HG02763 (cell line): ENCODE measurements at regions not wholly inside any gene's neighbourhood (a gene's known extent, or its start where the extent isn't known, plus 50 kb on each side); places are given as distances from the start of the nearest gene placed in this dataset.

Experiments
- ATAC-seq: cut with Tn5 transposase; IDR thresholded peaks from one replicate; pipeline ENCODE4 v1.9.1; 2021; ENCODE audit warnings: mild to moderate bottlenecking, moderate library complexity; ENCODE audit not compliant: unreplicated experiment

DNA sequence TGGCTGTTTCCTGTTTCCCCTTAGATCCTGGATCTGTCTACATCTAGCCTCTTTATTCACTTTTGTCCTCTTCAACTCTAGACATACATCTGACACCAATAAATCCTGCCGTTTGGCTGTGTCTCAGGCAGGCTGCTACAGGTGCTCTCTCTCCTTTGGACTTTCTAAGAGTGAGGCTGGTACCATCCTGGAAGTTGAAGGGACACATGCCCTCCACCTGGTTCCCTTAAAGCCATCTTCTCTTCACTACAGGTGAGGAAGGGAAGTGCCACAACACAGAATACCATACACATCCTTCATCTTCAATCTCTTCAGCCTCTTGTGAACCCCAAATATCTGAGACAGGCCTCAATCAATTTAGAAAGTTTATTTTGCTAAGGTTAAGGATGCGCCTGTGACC is 137.9 kb downstream of the BACH1 start:
- ATAC-seq, result no peak

DNA sequence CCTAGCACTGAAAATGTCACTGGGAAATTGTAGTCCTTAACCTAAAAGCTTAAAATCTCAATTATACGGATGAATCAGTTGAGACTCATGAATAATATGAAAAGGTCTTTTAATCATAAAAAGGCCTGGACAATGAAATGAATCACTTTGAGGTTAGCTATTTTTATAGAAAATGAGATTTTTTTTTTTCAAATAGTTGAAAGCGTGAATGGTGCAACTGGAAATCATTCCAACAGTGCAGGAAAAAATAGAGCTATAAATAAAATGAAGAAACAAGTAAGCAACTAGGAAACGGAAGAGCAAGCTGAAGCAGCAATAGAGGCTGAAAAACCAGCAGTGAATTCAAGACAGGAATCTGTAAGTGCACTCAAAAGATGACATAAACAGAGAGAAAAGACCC is 142.9 kb downstream of the BACH1 start:
- no peak for ATAC-seq

DNA sequence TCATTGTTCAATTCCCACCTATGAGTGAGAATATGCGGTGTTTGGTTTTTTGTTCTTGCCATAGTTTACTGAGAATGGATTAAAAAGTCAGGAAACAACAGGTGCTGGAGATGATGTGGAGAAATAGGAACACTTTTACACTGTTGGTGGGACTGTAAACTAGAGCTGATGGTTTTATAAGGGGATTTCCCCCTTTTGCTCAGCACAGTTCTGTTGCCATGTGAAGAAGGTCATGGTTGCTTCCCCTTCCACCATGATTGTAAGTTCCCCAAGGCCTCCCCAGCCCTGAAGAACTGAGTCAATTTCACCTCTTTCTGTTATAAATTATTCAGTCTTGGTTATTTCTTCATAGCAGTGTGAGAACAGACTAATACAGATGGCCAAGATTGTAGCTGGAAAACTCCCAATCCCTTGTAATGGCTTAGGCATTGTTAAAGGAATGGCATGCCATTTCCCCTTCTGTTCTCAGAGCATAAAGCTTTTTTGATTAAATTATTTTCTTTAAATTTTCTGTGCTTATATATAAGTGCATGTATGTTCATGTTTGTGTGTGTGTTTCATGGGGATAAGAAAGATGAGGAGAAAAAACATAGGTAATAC is 144.8 kb downstream of the BACH1 start:
- no peak for ATAC-seq

DNA sequence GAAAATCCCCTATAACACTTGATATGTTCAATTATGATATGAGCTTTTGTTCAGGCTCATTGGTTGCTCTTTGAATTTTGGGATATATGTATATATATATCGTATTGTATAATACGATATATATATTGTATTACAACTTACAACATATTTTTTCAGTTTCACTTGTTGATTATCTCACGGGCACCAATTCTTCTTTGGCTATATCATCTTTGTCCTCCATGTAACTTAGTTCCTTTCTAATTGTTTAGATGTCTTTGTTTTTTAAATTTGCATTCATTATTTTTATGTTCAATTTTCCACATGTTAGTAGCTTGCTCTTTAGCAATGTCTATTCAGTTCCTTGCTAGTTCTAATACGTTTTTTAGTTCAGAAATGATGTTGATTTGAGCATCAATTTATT is 150.0 kb downstream of the BACH1 start:
- no peak for ATAC-seq

DNA sequence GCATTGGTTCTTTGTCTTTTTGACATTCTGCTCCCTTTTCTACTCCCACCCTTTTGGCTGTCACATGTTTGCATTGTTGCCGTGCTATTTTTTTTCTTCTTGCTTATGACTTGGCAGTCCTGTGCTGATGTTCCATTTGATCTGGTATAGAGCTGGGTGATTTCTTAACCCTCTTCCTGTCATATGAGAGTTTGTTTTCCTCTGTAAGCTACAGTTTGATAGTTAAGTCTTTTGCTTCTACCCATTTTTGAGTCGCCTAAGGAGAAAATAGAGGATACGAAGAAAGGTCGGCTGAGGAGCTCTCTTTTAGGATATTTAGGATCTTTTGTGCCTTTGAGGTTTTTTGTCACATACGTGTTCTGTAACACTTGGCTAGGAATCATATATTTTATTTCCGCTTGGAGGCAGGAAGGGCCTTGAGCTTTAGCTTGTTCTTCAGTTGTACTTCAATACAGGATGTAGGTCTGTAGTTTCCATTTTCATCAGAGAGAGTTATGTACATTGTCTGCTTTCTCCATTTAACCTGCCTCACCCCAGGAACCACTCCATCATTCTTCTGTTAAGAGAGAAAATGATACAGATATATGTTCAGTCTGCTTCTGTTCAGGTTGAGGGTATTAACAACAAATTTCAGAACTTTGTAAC is 150.7 kb downstream of the BACH1 start:
- no peak for ATAC-seq

DNA sequence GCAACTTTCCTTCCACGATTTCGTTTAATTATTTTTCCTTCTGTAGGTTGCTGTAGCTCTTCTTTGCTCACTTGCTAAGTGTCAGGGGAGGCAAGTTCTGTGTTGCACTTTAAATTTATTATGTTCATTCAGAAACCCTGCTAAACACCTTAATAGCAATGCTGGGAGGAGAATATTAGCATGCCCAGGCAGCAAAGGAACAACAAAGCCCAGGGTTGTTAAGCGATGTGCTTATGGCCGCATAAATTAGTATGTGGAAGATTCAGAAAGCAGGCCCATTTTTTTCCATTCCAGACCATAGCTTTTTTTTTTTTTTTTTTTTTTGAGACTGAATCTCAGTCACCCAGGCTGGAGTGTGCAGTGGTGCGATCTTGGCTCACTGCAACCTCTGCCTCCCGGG is 151.3 kb downstream of the BACH1 start:
- ATAC-seq, result no peak

DNA sequence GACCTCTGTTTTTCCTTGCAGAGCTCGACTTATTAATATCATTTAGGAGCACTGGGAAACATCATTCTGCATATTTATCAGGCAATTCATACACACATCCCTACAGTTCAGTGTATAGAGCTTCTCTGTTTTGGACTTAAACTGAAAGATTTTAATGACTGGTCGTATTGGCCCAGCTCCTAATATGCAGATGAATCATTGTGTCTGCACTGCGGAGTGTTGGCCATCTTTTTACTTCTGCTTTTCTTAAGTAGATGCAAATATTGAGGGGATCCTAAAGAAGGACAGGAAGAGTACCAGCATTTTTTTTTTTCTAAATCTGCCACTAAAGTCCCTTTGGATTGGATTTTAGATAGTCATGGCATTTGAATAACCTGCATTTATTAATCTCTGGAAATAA is 154.8 kb downstream of the BACH1 start:
- no peak for ATAC-seq

DNA sequence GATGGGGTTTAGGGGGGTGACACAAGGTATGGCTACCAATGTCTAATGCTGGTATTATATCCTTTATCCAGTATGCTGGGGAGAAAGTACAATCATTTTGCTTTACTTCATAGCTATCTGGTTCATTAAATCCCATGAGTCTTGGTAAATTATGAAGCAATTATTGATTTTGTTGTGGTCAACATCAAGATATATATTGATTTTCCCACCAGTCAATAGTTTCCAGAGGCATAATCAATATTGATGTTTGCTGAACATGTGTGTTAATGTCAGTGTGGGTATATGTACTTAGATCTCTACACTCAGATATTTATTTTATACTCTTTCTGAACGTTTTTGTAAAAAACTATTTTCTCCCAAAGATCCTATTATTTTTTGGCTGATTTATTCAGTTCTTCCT is 155.5 kb downstream of the BACH1 start:
- ATAC-seq, result no peak

DNA sequence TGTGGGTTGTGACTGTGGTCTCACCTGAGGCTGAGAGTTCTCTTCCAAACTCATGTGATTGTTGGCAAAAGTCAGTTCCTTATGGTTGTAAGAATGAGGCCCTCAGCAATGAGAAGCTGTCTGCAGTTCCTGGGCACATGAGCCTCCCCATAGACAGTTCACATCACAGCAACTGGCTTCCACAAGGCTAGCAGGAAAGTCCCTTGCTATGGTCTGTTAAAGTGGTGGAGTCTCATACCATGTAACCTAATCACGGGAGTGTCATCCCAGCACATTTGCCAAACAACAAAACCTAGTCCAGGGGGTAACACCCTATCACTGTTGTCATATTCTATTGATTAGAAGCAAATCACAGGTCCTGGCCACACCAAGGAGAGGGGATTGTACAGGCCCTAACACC is 163.8 kb downstream of the BACH1 start:
- ATAC-seq, result no peak

DNA sequence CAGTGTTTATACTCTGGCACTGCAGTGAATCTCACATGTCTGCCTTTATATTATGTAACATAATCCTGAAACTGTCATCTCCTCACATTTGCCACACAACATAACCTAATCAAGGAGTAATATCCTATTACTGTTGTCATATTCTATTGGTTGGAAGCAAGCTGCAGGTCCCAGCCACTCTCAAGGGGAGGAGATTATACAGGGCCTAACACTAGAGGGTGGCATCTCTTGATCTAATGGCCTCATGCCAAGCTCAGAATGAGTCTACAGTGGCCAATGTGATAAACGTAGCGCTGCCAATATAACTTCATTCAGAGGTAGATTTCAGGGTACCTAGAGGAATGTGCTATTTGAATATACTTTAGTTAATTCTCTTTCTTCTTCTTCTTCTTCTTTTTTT is 166.8 kb downstream of the BACH1 start:
- ATAC-seq, result no peak

DNA sequence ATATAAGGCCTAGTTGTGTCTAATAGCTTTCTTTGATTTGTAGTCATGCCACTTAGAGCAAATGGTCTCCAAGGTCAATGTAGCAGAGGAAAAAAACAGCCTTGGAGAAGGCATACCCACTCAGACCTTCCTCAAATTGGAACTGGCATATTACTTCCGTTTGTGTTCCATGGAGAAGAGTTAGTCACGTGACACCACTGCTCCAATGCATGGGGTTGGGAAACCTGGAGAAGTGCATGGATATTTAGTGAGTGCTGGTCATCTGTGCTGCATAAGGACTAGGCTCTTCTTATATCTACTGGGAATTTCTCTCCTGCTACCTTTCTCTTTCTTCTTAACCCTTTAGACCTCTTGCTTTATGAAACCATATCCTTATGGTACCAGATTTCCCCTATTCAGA is 167.8 kb downstream of the BACH1 start:
- ATAC-seq, result no peak

DNA sequence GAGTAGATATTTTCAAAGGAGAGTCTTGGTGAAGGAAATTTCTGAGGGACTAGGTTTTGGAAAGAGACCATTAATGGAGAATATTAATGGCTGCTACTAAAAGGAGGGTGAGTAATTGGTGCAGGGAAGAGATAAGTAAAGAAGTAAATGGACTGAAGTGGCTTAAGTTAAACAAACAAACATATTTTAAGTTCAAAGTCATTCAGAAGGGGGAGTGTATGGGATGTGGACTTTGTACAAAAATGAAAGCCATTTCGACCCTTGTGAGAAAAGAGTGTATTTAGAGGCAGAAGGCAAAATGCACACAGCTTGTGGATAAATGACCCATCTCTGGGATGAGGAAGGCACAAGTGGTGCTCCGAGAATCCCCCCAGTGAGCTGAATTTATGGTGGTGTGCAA is 171.7 kb downstream of the BACH1 start:
- ATAC-seq, result no peak

DNA sequence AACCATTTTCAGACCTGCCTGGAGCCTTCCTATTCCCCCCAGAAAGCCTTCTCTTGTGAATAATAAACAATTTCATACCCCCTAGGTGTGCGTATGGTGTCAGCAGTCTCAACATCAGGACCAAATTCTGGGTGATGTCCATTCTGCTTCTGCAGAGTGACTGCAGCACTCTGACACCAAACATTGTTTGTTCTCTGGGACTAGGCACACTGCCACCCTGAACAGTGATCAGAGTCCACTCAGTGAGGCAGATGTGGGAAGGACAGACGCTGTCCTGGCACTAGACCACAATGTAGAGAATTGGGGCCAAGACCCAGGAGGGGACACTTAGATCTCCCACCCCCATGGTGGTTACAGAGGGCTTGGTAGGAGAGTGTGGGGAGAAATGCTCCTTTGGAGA is 175.1 kb downstream of the BACH1 start:
- no peak for ATAC-seq

DNA sequence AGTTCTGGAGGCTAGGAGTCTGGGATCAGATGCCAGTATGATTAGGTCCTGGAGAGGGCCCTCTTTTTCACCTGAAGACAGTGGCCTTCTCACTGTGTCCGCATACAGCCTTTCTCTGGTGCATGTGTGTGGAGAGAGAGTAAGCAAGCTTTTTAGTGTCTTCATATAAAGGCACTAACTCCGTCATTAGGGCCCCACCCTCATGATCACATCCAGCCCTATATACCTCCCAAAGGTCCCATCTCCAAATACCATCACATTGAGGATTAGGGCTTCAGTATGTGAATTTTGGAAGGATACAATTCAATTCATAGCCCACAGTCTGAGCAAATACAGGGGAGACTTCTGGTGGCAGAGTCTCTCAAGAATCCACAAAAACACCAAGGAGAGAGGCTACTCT is 176.6 kb downstream of the BACH1 start:
- ATAC-seq, result no peak

DNA sequence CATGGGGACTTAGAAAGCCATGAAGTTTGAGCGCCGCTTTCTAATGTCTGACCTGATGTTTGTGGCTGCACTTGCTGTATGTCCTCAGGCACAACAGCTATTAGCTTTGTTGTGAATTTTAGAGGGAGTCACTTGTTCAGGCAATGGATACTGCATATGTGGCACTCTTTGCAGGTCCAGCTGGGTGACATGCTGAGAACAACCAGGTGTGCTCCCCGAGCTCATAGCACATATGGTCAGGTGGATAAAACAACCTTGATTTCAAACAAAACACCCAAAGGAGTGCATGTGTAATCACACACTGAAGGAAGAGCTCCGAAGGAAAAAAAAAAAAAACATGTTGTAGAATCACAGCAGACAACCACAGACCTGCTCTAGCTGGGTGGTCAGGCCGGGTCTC is 178.6 kb downstream of the BACH1 start:
- ATAC-seq, result no peak

DNA sequence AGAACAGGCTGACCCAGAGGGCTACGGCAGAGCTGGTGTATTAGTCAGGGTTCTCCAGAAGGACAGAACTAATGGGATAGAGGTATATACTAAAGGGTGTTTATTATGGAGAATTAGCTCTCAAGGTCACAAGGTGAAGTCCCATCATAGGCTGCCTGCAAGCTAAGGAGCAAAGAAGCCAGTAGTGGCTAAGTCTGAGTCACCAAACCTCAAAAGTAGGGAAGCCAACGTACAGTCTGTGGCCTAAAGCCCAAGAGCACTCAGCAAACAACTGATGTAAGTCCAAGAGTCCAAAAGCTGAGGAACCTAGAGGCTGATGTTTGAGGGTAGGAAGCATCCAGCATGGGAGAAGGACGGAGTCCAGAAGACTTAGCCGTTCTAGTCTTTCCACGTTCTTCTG is 179.2 kb downstream of the BACH1 start:
- no peak for ATAC-seq

DNA sequence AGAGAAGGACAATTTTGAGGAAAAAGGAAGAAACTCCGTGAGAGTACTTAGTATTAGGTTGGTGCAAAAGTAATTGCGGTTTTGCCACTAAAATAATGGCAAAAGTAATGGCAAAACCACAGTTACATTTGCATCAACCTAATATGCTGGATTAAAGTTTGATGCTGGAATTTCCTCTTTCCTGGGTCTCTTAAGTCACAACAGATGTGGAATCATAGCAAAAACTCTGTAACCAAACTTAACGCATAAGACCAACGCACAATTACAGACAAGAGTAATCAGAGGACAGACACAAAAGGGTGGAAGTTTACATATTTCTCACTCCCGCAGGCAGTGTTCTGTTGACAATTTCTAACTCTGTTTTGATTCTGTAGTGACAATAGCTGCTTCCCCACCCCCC is 182.4 kb downstream of the BACH1 start:
- ATAC-seq, result no peak

DNA sequence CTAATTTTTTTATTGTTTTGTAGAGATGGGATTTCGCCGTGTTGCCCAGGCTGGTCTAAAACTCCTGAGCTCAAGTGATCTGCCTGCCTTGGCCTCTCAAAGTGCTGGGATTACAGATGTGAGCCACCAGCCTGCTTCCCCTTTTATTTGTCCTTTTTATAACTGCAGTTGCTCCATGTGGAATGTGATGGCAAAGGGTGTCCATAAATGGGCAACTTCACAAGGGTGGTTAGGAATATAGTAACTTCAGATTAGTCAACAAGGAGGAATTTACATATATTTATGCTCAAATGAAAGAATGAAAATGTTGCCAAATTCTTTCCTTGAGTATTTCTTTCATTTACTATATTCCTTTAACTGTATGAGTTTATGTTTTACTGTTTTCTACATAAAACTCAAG is 182.9 kb downstream of the BACH1 start:
- no peak for ATAC-seq

DNA sequence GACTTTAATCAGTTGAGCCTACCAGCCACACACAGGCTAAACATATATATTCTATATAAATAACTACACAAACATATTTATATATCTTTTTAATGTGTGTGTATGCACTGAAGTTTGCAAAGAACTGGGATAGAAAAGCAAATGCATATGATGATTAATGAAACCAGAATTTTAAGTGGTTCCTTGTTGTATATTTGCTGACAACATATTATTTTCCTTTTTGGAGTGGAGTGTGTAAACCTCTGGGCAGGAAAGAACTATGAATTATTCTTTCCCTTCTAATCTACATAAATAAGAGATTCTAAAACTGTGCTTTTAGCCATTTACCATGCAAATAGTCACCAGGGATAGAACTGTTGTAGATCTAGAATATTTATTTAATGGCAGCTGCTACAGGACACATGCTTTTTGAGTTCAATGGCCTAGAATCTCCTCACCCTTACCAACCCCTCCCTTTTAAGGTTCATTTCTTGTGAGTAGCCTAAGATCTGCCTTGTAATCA is 187.6 kb downstream of the BACH1 start:
- no peak for ATAC-seq
